HTR-8/SVneo (cell line): ENCODE measurements at regions not wholly inside any gene's neighbourhood (a gene's known extent, or its start where the extent isn't known, plus 50 kb on each side); places are given as distances from the start of the nearest gene placed in this dataset.
A peak's percentile ranks its signal among the peaks of the same experiment; 100 is the strongest.

ENCODE experiments used
- DNase-seq: peaks from one replicate; pipeline ENCODE4 v3.0.0; 2011; ENCODE audit warnings: low spot score, mixed read lengths; ENCODE audit not compliant: insufficient read length
- FAIRE-seq: peaks from 2 replicates; lab custom pipeline; 2011; peaks lifted over from hg19 to GRCh38; lab: Jason Lieb, UNC

DNA sequence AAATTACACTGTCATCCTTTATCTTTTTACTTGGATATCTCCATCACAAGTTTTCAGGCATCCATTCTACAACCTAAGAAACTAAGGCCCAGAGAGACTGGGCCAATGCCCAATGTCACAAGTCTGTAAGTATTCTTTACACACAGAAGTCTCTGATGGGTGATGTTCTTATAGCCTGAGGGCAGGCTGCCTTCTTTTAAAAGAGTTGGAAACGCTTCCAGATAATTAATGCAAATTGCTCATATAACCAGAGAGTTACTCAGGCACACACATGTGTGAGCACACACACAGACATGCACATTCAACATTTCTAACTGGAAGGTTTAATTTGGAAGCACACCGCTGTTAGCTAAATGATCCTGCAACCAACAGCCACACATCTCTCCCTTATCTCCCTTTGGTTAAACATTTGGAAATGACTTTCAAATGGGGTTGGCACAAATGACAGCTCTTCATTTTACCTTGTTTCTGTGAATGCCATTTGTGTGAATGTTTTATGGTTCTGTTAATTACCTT is 160.8 kb upstream of the TMPO start:
- DNase-seq: no peak
- no peak for FAIRE-seq

DNA sequence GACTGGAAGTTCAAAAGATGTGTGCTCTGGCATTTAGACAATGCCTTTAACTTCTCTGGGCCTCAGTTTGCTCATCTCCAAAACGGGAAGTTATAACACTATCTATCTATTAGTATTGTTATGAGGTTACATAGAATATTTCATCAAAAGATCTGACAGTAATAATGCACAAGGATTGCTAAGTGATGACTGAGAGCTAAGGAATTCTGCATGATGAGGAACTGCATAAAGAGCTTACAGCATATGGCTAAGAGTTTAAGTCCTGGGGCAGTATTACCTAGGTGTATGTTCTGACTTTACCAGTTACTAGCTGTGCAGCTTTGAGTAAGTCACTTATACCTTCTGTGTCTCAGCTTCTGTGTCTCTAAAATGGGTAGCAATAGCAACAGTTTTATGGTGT is 160.1 kb upstream of the TMPO start:
- FAIRE-seq (no peak), DNase-seq (peak; percentile 33)

- no peak for DNase-seq
- no peak for FAIRE-seq
Measured at GRCh38 chr12:98355933-98356332, 159.5 kb upstream of the TMPO start.

- no peak for FAIRE-seq
- DNase-seq: no peak
Measured at GRCh38 chr12:98358144-98358543, 157.2 kb upstream of the TMPO start.

DNA sequence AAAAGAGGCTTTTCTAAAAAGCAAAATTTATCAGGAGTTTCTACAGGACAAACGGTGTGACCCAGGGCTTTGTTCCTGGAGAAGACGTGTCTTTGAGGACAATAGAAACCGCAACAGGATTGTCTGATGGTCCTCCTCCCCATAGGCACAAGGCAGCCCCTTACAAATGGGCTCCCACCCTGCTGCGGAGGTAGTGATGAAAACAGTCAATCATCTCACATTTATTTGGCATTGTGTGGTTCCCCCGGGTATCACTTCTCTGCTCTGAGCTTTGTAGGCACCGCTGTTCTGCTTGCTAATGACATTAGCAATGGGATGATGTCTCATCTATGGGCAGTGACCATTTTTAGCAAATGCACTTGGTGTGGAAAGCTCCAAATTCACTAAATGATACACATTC is 155.5 kb upstream of the TMPO start:
- no peak for FAIRE-seq
- no peak for DNase-seq

GRCh38 chr12:98360401-98360800 is 155.0 kb upstream of the TMPO start:
- FAIRE-seq: no peak
- no peak for DNase-seq

DNA sequence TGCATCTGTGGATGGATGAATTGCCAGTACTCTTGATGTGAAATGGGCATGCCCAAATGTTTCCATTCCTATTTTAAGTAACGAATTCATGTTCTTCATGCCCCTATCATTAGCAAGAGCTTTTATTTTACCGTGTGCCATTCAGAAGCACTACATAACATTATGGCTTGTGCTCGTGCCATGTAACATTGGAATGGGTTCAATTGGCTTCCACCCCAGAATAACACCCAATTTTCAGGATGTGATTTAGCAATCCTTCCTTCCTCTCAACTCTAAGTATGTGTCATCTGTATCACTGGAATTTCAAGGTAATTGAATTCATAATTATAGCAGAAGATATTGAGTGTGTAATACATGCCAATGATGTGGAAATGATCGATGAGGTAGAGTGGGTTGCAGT is 145.8 kb upstream of the TMPO start:
- no peak for FAIRE-seq

GRCh38 chr12:98370976-98371375 is 144.4 kb upstream of the TMPO start:
- no peak for FAIRE-seq
- DNase-seq: no peak

More for the DNA sequence above, 145.8 kb upstream of the TMPO start:
- no peak for DNase-seq

GRCh38 chr12:98371419-98371818 is 144.0 kb upstream of the TMPO start:
- FAIRE-seq (no peak), DNase-seq (no peak)

DNA sequence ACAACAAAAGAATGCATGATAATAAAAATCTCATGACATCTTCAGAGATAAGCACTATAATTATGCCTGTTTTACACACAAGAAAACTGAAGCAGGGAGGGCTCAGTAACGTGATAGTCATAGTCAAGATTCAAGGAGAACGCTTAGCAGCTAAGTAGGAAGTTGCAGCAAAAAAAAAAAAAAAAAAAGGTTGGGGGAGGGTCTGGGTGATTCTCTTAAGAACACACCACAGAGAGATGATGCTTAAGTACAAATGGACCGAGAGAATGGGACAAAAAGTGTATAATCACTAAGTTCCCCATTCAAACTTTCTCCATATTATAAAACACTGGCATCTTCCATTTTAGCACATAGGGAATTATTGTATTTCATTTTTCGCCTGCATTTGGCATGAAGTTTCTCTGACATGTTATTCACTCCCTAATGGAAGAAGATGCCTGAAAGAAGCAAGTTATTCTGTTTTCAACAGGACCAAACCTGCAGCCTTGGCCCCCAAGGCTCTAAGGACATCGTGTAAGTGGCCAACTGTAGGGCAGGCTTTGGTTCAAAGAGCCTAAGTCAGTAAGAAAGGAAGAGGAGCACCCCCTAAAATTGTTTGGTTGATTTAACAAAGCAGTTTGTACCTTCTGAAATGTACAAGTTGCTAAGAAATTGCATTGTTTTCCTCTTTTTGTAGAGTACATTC is 142.9 kb upstream of the TMPO start:
- no peak for DNase-seq
- FAIRE-seq: no peak

GRCh38 chr12:98373025-98373554 is 142.3 kb upstream of the TMPO start:
- DNase-seq: peak; percentile 33
- FAIRE-seq: no peak

DNA sequence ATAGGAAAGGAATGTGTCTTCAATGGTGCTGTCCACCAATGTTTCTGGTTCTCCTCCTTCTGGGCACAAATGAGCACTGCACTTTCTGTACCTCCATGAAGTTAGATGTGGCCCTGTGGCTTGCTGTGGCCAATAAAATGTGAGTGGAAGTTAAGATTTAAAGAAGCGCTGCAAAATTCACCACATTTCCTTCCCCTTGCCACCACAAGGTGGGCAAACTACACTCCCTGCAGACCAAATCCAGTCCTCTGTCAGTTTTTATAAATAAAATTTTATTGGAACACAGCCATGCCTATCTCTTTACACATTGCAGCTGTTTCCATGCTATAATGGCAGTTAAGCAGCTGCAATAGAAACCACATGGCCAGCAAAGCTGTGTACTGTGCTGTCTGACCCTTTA is 141.4 kb upstream of the TMPO start:
- no peak for DNase-seq
- FAIRE-seq: no peak

DNA sequence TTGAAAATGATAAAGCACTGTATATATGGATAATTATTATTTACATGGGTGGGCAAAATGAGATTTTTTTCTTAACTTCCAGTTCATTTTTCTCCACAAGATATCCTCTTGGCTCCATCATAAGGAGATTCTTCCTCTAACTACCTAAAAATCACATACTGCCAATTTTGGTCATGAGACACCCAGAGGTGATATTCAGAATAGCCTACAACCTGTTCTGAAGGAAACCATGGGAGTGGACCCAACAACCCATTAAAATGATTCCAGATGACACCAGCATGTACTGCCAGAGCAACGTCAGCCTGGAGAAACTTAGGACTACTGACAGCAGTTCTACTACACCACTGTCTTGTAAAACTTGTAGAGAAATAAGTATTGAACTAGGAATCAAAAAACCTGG is 136.3 kb upstream of the TMPO start:
- DNase-seq (no peak), FAIRE-seq (no peak)

DNA sequence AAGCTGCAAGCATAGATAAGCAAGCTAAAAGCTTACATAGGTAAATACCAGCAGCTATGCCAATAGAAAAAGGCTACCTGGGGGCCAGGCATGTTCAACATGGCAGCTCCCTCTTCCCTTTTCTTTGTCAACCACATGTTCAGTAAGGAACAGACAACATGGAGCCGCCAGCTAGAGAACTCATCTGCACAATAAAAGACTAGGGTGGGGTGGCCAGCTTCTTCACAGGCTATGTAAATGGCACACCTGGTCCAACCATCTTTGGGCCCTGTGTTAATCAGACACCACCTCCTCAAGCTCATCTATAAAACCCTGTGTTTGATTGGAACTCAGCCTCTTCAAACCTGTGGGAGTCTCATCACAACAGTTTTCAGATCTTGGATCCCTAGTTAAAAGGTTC is 129.7 kb upstream of the TMPO start:
- no peak for DNase-seq
- no peak for FAIRE-seq

DNA sequence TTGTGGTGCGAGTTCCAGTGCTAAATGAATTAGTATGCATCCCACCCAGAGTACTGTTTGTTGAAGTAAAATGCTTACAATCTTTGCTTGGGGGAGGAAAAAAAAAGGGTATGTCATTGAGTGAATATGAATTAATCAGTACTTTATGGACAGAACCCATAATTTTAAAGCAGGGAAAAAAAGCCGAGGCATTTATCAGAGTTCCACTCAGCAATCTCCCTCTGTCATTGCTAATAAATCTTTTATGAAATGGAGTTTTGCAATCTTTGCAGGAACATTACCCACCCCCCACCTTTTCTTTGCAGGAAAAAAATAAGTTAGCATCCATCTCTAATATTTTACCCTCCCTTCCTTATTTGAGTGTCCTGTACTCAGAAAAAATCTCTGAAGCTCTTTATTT is 127.9 kb upstream of the TMPO start:
- FAIRE-seq (no peak), DNase-seq (no peak)

- FAIRE-seq (no peak), DNase-seq (no peak)
Measured at GRCh38 chr12:98388126-98388525, 127.3 kb upstream of the TMPO start.

GRCh38 chr12:98389593-98389992 is 125.8 kb upstream of the TMPO start:
- no peak for DNase-seq
- no peak for FAIRE-seq

GRCh38 chr12:98397323-98398105 is 117.9 kb upstream of the TMPO start:
- FAIRE-seq: peak; percentile 16

GRCh38 chr12:98399532-98399931 is 115.9 kb upstream of the TMPO start:
- DNase-seq (peak; percentile 30), FAIRE-seq (no peak)

More at GRCh38 chr12:98397323-98398105, 117.9 kb upstream of the TMPO start:
- DNase-seq: peak; percentile 78

GRCh38 chr12:98401427-98401826 is 114.0 kb upstream of the TMPO start:
- DNase-seq: no peak
- FAIRE-seq: no peak

- DNase-seq (no peak), FAIRE-seq (no peak)
Measured at GRCh38 chr12:98402091-98402490, 113.3 kb upstream of the TMPO start.
